Subcutaneous abdominal adipose tissue (tissue), 5 donors: ENCODE measurements at regions not wholly inside any gene's neighbourhood (a gene's known extent, or its start where the extent isn't known, plus 50 kb on each side); places are given as distances from the start of the nearest gene placed in this dataset.
"Not testable (repeated sequence)": the region's sequence is repeated elsewhere in the genome, so short reads cannot be mapped to it uniquely, and the experiment has no call there.

Experiments
- H3K27ac ChIP-seq: one replicate; pipeline ENCODE4 v1.7.0; 2013; ENCODE audit warnings: low read depth, mild to moderate bottlenecking, inconsistent platforms, low read length, moderate library complexity
- H3K27me3 ChIP-seq, 5 donors: one replicate each; pipeline ENCODE4 v1.7.0; 2013; ENCODE audit warnings: low read length in 5 of 5, inconsistent platforms in 1 of 5; ENCODE audit not compliant: control insufficient read depth in 5 of 5, insufficient read depth in 4 of 5
- H3K36me3 ChIP-seq, 5 donors: one replicate each; pipeline ENCODE4 v1.7.0; 2013; ENCODE audit warnings: low read length in 5 of 5; ENCODE audit not compliant: control insufficient read depth in 5 of 5, insufficient read depth in 5 of 5
- H3K4me1 ChIP-seq, 5 donors: one replicate each; pipeline ENCODE4 v1.7.0; 2013; ENCODE audit warnings: low read length in 5 of 5, mild to moderate bottlenecking in 3 of 5, moderate library complexity in 1 of 5; ENCODE audit not compliant: control insufficient read depth in 5 of 5, insufficient read depth in 5 of 5
- H3K4me3 ChIP-seq, 5 donors: one replicate each; pipeline ENCODE4 v1.7.0; 2013; ENCODE audit warnings: low read length in 5 of 5, low read depth in 1 of 5
- H3K9ac ChIP-seq, 5 donors: one replicate each; pipeline ENCODE4 v1.7.0; 2013; ENCODE audit warnings: low read length in 5 of 5, mild to moderate bottlenecking in 4 of 5, moderate library complexity in 3 of 5
- H3K9me3 ChIP-seq, 5 donors: one replicate each; pipeline ENCODE4 v1.7.0; 2013; ENCODE audit warnings: low read length in 5 of 5; ENCODE audit not compliant: control insufficient read depth in 5 of 5
- donor health status: healthy.
- donor health status: healthy.
- donor health status: healthy.
- donor health status: healthy.
- donor health status: healthy.

DNA sequence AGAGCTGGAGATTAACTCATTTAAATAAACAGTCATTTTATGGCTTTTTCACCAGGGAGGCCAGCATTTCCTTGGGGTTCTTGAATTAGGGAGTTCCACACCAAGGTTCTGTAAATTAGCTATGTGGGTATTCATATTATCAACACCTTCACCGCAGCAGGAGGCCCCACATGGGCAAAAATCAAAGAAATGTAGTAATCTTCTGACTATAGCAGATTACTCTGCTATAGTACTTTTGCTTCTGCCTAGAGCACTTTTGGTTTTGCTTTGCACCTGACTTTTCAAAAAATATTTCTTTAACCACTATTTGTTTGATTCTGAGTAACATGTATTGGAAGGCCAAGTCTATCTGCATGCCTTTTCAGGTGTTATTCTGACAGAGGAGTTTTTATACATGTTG, 108.6 kb upstream of the POMZP3 start:
- not testable (repeated sequence) for H3K36me3 ChIP-seq, H3K9ac ChIP-seq, H3K4me1 ChIP-seq, H3K27ac ChIP-seq, H3K4me3 ChIP-seq, H3K27me3 ChIP-seq, H3K9me3 ChIP-seq

DNA sequence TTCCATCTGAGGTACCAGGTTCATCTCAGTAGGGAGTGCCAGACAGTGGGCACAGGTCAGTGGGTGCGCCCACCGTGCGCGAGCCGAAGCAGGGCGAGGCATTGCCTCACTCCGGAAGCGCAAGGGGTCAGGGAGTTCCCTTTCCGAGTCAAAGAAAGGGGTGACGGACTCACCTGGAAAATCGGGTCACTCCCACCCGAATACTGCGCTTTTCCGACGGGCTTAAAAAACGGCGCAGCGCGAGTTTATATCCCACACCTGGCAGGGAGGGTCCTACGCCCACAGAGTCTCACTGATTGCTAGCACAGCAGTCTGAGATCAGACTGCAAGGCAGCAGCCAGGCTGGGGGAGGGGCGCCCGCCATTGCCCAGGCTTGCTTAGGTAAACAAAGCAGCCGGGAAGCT, 101.5 kb upstream of the POMZP3 start:
- H3K27me3 ChIP-seq, H3K36me3 ChIP-seq, H3K9ac ChIP-seq, H3K27ac ChIP-seq, H3K4me1 ChIP-seq, H3K9me3 ChIP-seq, H3K4me3 ChIP-seq: not testable (repeated sequence)

DNA sequence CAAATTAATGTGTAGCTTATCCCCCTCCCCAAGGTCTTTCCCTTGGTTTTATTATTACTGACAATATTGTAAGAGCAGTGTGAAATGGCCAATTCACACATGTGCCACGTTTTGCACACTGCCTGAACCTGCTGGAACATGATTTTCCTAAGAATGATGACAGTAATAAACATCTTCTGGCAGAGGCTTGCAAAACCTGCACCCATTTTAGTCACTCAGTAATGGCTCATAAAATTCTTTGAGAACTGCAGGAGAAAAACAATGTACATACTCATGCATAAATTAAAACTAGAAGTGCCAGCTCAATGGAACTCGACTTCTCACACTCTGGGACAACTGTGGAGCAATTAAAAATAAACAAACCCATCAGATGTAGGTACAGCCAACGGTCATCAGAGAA, 96.8 kb upstream of the POMZP3 start:
- not testable (repeated sequence) for H3K27me3 ChIP-seq, H3K4me3 ChIP-seq, H3K9me3 ChIP-seq, H3K36me3 ChIP-seq, H3K27ac ChIP-seq, H3K4me1 ChIP-seq, H3K9ac ChIP-seq

DNA sequence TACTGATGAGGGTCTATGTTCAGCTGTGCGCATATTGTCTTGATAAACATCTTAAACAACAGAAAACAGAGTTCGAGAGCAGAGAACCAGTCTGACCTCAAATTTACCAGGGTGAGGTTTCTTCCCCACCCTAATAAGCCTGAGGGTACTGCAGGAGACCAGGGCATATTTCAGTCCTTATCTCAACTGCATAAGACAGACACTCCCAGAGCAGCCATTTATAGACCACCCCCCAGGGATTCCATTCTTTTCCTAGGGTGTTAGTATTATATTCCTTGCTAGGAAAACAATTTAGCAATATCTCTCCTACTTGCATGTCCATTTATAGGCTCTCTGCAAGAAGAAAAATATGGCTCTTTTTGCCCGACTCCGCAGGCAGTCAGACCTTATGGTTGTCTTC, 89.5 kb upstream of the POMZP3 start:
- not testable (repeated sequence) for H3K27ac ChIP-seq, H3K9ac ChIP-seq, H3K4me3 ChIP-seq, H3K4me1 ChIP-seq, H3K27me3 ChIP-seq, H3K36me3 ChIP-seq, H3K9me3 ChIP-seq

DNA sequence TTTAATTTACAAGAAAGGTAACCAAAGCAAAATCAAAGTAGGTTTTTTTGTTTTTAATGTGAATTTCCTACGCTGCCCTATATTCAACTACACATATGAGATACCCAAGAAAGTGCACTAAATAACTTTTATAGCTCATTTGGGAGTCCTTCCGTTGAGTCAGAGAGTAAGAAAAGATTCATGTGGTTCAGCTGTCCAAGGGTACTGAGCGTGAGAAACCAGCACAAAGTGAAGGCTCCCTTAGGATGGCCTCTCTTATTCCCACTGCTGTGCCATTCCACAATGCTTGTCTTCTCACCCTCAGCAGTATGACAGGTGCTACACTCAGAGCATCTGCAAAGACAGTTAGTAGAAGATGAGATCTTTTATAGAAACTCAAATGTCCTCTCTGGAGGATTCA, 85.8 kb upstream of the POMZP3 start:
- H3K36me3 ChIP-seq, H3K27me3 ChIP-seq, H3K9ac ChIP-seq, H3K4me1 ChIP-seq, H3K9me3 ChIP-seq, H3K27ac ChIP-seq, H3K4me3 ChIP-seq: not testable (repeated sequence)

DNA sequence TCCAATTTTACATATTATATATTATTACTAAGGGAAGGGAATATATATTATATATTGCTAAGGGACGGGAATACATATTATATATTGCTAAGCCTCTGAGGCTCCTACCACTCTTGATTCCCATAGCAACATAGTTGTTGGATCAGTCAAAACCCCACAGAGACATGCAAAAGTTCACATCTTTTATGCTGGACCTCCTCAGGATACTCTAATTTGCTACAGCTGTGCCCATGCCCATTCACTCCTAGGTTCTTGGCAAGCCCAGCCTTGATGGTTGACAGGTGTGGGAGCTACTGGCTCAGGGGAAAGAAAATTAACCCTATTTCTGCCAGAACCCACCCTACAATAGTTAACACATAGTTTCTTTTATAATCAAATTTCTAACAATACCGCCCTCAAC, 84.6 kb upstream of the POMZP3 start:
- H3K27ac ChIP-seq, H3K4me1 ChIP-seq, H3K9me3 ChIP-seq, H3K4me3 ChIP-seq, H3K27me3 ChIP-seq, H3K9ac ChIP-seq, H3K36me3 ChIP-seq: not testable (repeated sequence)

DNA sequence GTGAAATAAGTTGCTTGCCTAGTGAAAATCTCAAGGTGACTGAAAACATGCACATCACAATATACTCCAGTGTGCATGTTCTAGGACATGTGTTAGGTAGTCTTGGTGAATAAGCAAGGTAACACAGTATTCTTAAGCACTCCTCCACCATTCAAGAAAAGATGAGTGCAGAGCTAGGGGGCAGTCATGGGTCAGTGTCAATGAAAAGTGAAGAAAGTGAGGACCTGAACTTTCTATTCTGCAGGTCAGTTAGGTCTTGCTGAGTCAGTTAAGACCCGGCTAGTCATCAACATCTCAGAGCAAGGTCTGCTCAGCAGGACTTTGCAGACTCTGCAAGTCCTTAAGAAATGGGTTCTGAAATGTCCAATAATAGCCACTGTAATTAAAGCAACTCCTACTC, 82.6 kb upstream of the POMZP3 start:
- not testable (repeated sequence) for H3K27me3 ChIP-seq, H3K36me3 ChIP-seq, H3K9ac ChIP-seq, H3K9me3 ChIP-seq, H3K4me1 ChIP-seq, H3K27ac ChIP-seq, H3K4me3 ChIP-seq

DNA sequence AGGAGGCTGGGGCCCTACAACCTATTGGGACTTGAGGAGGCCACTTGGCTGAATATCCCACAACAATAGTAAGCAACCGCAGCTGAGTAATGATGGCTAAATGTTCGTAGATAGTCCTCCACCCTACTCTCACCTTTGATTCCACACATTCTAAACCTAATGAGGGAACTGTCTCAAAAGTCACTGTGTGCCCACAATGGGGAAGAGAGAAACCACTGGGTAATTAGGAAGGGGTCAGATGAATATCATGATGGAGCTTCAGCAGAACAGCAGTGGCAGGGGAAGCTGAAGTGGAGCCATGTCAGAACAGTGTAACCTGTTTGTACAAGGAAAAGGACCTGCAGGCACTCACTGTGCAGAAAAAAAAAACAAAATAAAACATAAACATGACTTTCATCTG, 81.4 kb upstream of the POMZP3 start:
- H3K9me3 ChIP-seq, H3K36me3 ChIP-seq, H3K4me3 ChIP-seq, H3K27me3 ChIP-seq, H3K4me1 ChIP-seq, H3K27ac ChIP-seq, H3K9ac ChIP-seq: not testable (repeated sequence)

DNA sequence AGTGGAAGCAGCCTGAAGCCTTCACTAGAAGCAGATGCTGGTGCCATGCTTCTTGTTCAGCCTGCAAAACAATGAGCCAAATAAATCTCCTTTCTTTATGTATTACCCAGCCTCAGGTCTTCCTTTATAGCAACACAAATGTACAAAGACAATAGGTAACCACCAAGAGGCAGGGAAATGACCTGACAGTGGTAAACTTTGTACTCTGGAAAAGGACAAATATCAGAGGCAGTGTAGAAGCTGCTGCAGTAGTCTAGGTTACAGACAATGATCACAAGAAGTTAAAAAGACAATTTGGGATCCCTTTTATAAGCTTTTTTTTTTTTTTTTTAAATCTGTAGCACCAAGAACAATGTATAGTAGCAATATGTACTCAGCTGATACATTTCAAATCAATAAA, 76.7 kb upstream of the POMZP3 start:
- H3K27me3 ChIP-seq, H3K9ac ChIP-seq, H3K36me3 ChIP-seq, H3K9me3 ChIP-seq, H3K4me3 ChIP-seq, H3K27ac ChIP-seq, H3K4me1 ChIP-seq: not testable (repeated sequence)

DNA sequence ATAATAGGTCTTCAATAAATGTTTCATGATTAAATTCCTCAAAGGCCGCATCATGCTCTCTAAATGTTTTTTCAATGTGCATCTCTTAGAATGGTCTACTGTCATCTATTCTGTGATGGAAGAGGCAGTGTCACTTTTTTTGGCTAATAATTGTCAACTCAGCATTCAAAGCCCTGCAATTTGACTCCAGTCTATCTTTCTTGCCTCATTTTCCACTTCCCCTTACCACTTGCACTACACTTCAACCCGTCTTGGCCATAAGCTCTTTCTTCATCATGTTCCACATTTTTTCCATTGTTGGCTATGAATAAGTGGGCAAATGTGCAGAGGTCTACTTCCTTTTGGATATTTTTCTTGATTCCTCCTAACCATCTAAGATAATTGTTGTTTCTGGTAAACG, 59.2 kb upstream of the POMZP3 start:
- not testable (repeated sequence) for H3K4me1 ChIP-seq, H3K4me3 ChIP-seq, H3K9me3 ChIP-seq, H3K27ac ChIP-seq, H3K27me3 ChIP-seq, H3K9ac ChIP-seq, H3K36me3 ChIP-seq

DNA sequence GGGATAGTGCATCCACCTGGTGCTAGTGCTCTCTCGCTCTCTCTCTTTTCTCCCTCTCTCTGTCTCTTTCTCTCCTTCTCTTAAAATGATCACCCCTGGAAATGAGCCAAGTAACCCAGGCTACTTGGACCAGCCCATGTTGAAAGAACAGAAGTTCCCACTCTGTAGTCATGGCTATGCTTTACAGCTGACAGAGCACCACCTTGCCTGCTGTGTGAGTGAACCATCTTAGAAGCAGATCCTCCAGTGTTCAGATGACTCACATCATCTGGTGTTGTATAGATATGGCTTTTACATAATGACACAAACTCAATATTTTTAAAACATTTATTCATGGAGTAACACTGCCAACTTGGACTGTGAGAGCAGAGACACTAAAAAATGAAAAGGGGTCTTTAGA, 57.7 kb upstream of the POMZP3 start:
- H3K9me3 ChIP-seq, H3K27ac ChIP-seq, H3K27me3 ChIP-seq, H3K9ac ChIP-seq, H3K4me3 ChIP-seq, H3K4me1 ChIP-seq, H3K36me3 ChIP-seq: not testable (repeated sequence)
